GM12864 (cell line): ENCODE measurements at regions not wholly inside any gene's neighbourhood (a gene's known extent, or its start where the extent isn't known, plus 50 kb on each side); places are given as distances from the start of the nearest gene placed in this dataset.

Source experiments
- DNase-seq: peaks from one replicate; pipeline ENCODE4 v3.0.0-alpha.2; 2011; ENCODE audit warnings: low read depth
- H3K4me3 ChIP-seq: 2 replicates; pipeline ENCODE4 v1.5.1; 2011; ENCODE audit warnings: mild to moderate bottlenecking, low read depth, low read length, control low read depth
- CTCF ChIP-seq: IDR thresholded peaks from 2 replicates; pipeline ENCODE4 v1.5.1; 2011; ENCODE audit warnings: low read depth, mild to moderate bottlenecking, moderate library complexity, low read length, control low read depth, inconsistent platforms; ENCODE audit errors: missing control alignments

DNA sequence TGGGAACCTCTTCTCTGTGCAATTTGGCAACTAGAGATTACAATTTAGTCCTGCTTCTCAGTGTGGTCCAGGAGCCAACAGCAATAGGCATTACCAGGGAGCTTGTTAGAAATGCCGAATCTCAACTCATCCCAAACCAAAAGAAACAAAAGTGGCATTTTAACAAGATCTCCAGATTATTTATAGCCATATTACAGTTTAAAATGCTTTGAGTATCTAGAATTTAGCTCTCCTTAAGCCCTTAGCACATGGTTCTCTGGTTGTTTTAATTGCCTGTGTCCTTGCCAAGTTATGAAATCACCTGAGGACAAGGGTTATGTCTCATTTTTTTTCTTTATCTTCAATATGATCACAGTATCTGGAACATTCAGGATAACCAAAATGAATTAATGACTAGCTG is 51.6 kb upstream of the TAS2R1 start:
- no peak for TF ChIP-seq CTCF
- no peak for DNase-seq

More for the DNA sequence above, 51.6 kb upstream of the TAS2R1 start:
- no peak overlapping the region for H3K4me3 ChIP-seq
